Rectal smooth muscle tissue (tissue), 1 donor: ENCODE measurements at regions not wholly inside any gene's neighbourhood (a gene's known extent, or its start where the extent isn't known, plus 50 kb on each side); places are given as distances from the start of the nearest gene placed in this dataset.

ENCODE experiments used
- H3K27ac ChIP-seq: one replicate; pipeline ENCODE4 v1.7.0; 2013; ENCODE audit warnings: low read depth, low read length, inconsistent platforms
- H3K27me3 ChIP-seq: one replicate; pipeline ENCODE4 v1.7.0; 2013; ENCODE audit warnings: low read length; ENCODE audit not compliant: control insufficient read depth, insufficient read depth
- H3K36me3 ChIP-seq: one replicate; pipeline ENCODE4 v1.7.0; 2013; ENCODE audit warnings: low read length; ENCODE audit not compliant: control insufficient read depth, insufficient read depth
- H3K4me1 ChIP-seq: one replicate; pipeline ENCODE4 v1.7.0; 2013; ENCODE audit warnings: low read length; ENCODE audit not compliant: control insufficient read depth, insufficient read depth
- H3K4me3 ChIP-seq: one replicate; pipeline ENCODE4 v1.7.0; 2013; ENCODE audit warnings: low read length
- H3K9ac ChIP-seq: one replicate; pipeline ENCODE4 v1.7.0; 2013; ENCODE audit warnings: low read length

- H3K4me3 ChIP-seq, result no peak overlapping the region
- no peaks in the 10 kb centered on the region for H3K36me3 ChIP-seq
- no peaks in the 10 kb centered on the region for H3K4me1 ChIP-seq
- no peak overlapping the region for H3K9ac ChIP-seq
- H3K27me3 ChIP-seq, result no peaks in the 10 kb centered on the region
- H3K27ac ChIP-seq, result no peak overlapping the region
These were observed 265.1 kb upstream of the TNP1 start for GRCh38 chr2:217125014-217125413.

GRCh38 chr2:217124050-217124449 is 264.2 kb upstream of the TNP1 start:
- Histone ChIP-seq H3K4me3 (no peak overlapping the region), H3K27ac (no peak overlapping the region), H3K9ac (no peak overlapping the region), H3K27me3 (no peaks in the 10 kb centered on the region), H3K36me3 (no peaks in the 10 kb centered on the region), H3K4me1 (no peaks in the 10 kb centered on the region)

GRCh38 chr2:217121565-217121964 is 261.7 kb upstream of the TNP1 start:
- Histone ChIP-seq H3K9ac (no peak overlapping the region), H3K27ac (no peak overlapping the region), H3K4me3 (no peak overlapping the region), H3K4me1 (no peaks in the 10 kb centered on the region), H3K36me3 (no peaks in the 10 kb centered on the region), H3K27me3 (no peaks in the 10 kb centered on the region)

- H3K9ac ChIP-seq, result no peak overlapping the region
- H3K27ac ChIP-seq, result no peak overlapping the region
These were observed 260.6 kb upstream of the TNP1 start for GRCh38 chr2:217120429-217120828.

DNA sequence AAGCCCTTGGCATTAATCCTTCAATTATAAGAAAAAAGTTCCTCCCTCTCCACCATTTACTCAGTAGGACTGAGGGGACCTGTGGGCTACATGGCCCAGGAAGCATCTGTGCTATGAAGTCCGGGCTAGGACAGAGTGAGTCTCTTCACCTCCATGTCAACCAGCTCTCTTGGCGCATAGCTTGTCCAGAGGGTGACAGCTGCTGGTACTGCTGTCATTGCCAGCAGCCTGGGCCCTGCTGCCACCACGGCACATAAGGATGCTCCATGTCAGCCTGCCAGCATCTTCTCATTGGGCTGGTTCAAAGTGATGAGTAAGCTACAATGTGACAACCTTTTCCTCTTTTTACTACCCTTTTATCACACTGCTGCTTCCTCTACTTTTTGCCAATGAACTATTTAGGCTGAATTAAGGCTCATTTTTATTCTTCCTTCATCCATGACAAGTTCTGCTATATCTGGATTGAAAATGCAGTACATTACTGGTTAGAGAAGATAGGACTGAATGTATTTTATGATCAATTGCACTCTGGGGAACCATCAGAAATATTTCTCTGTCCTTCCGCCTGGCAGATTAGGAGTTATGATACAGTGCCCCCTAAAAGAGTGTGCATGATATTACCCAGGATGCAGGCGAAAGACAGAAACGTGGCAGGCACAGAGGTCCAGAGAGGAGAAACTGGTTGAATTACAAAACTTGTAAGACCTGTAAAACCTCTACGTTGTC is 258.9 kb upstream of the TNP1 start:
- H3K9ac ChIP-seq, result no peak overlapping the region
- no peak overlapping the region for H3K27ac ChIP-seq
- H3K36me3 ChIP-seq, result no peaks in the 10 kb centered on the region
- no peaks in the 10 kb centered on the region for H3K4me1 ChIP-seq
- H3K27me3 ChIP-seq, result no peaks in the 10 kb centered on the region
- H3K4me3 ChIP-seq, result no peak overlapping the region

More at GRCh38 chr2:217120429-217120828, 260.6 kb upstream of the TNP1 start:
- Histone ChIP-seq H3K27me3 (no peaks in the 10 kb centered on the region), H3K4me3 (no peak overlapping the region), H3K36me3 (no peaks in the 10 kb centered on the region), H3K4me1 (no peaks in the 10 kb centered on the region)

DNA sequence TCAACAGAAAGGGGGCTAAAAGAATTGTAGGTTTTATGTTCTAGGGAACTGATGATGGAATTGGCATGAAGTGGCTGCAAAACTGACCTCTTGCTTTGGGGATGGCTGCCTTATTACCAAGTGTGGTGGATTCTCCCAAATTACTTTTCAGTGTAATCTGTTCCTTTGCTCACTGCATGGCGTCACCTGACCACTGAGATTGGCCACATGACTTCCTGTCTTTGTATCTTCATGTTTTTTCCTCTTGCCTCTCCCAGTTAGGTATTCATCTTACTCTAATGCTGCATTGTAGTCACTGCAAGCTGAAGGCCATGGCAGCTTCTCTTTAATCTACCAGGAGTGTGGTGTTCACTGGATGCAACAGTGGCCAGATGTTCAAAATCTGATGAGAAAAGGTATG is 257.7 kb upstream of the TNP1 start:
- H3K36me3 ChIP-seq, result no peaks in the 10 kb centered on the region

DNA sequence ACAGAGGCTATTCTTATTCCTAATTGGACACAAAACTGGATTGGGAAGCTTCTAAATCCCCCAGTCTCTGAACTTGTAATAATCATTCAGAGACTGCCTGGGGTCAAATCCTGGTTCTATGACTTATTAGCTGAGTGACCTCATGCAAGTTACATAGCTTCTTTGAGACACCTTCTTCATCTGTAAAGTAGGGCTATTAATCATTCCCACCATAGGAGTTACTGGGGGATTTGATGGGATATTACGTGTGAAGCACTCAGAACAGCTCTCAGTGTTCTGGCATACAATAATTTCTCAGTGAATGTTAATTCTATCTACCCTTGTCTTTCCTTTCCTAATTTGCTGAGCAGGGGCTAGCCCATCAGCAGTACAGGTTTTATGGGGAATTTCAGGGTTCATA is 256.7 kb upstream of the TNP1 start:
- Histone ChIP-seq H3K36me3 (no peaks in the 10 kb centered on the region), H3K9ac (no peak overlapping the region), H3K4me1 (no peaks in the 10 kb centered on the region), H3K27ac (no peak overlapping the region), H3K27me3 (no peaks in the 10 kb centered on the region), H3K4me3 (no peak overlapping the region)

More for the DNA sequence above, 257.7 kb upstream of the TNP1 start:
- H3K4me3 ChIP-seq, result no peak overlapping the region
- no peaks in the 10 kb centered on the region for H3K4me1 ChIP-seq
- H3K27ac ChIP-seq, result no peak overlapping the region
- H3K9ac ChIP-seq, result no peak overlapping the region
- no peaks in the 10 kb centered on the region for H3K27me3 ChIP-seq

GRCh38 chr2:217114117-217114516 is 254.3 kb upstream of the TNP1 start:
- no peak overlapping the region for H3K4me3 ChIP-seq
- no peaks in the 10 kb centered on the region for H3K36me3 ChIP-seq

GRCh38 chr2:217113491-217113890 is 253.6 kb upstream of the TNP1 start:
- no peaks in the 10 kb centered on the region for H3K4me1 ChIP-seq
- no peaks in the 10 kb centered on the region for H3K36me3 ChIP-seq
- H3K27me3 ChIP-seq, result no peaks in the 10 kb centered on the region
- H3K27ac ChIP-seq, result no peak overlapping the region
- no peak overlapping the region for H3K4me3 ChIP-seq
- no peak overlapping the region for H3K9ac ChIP-seq

More at GRCh38 chr2:217114117-217114516, 254.3 kb upstream of the TNP1 start:
- H3K9ac ChIP-seq, result no peak overlapping the region
- no peak overlapping the region for H3K27ac ChIP-seq
- no peaks in the 10 kb centered on the region for H3K4me1 ChIP-seq
- no peaks in the 10 kb centered on the region for H3K27me3 ChIP-seq

- H3K36me3 ChIP-seq, result no peaks in the 10 kb centered on the region
- no peak overlapping the region for H3K9ac ChIP-seq
These were observed 250.7 kb upstream of the TNP1 start for GRCh38 chr2:217110550-217110949.

GRCh38 chr2:217108575-217109027 is 248.7 kb upstream of the TNP1 start:
- no peaks in the 10 kb centered on the region for H3K4me1 ChIP-seq
- no peak overlapping the region for H3K9ac ChIP-seq
- no peak overlapping the region for H3K4me3 ChIP-seq
- no peaks in the 10 kb centered on the region for H3K36me3 ChIP-seq
- no peaks in the 10 kb centered on the region for H3K27me3 ChIP-seq
- H3K27ac ChIP-seq, result no peak overlapping the region

More at GRCh38 chr2:217110550-217110949, 250.7 kb upstream of the TNP1 start:
- Histone ChIP-seq H3K4me1 (no peaks in the 10 kb centered on the region), H3K27me3 (no peaks in the 10 kb centered on the region), H3K27ac (no peak overlapping the region), H3K4me3 (no peak overlapping the region)

GRCh38 chr2:217108086-217108485 is 248.2 kb upstream of the TNP1 start:
- Histone ChIP-seq H3K9ac (no peak overlapping the region), H3K36me3 (no peaks in the 10 kb centered on the region), H3K4me3 (no peak overlapping the region), H3K27me3 (no peaks in the 10 kb centered on the region), H3K4me1 (no peaks in the 10 kb centered on the region), H3K27ac (no peak overlapping the region)

DNA sequence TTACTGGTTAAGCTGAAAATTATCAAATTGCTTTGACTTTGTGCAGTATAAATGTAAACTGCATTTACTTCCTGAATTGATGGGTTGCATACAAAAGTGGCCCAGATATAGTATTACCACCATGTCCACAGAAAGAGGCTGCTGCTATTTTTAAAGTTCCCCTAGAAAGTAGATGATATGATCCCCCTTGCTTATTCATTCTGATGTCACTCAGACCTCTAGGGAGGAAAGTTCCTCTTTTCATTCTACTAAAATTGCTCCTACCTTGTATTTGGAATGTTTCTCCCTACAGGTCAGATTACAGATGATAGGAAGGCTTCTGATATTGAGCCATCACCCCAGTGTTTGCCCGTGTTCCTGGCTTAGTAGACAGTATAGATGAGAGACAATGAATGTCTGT is 247.6 kb upstream of the TNP1 start:
- H3K4me3 ChIP-seq, result no peak overlapping the region
- H3K9ac ChIP-seq, result no peak overlapping the region
- no peaks in the 10 kb centered on the region for H3K27me3 ChIP-seq
- H3K4me1 ChIP-seq, result no peaks in the 10 kb centered on the region
- no peaks in the 10 kb centered on the region for H3K36me3 ChIP-seq
- H3K27ac ChIP-seq, result no peak overlapping the region
